Natural killer cell (primary cell): ENCODE measurements at regions not wholly inside any gene's neighbourhood (a gene's known extent, or its start where the extent isn't known, plus 50 kb on each side); places are given as distances from the start of the nearest gene placed in this dataset.

Experiments
- ATAC-seq, 3 donors: fragments of 150-1000 bp in 2 of 3; fragments of 200-7000 bp in 1 of 3; cut with Tn5 transposase; 1 replicate in 1 of 3; 2 replicates in 2 of 3; pipeline ENCODE4 v1.10.0; 2021; ENCODE audit warnings: mild to moderate bottlenecking in 2 of 3, moderate library complexity in 2 of 3
- DNase-seq, 2 donors: peaks; one replicate each; pipeline versions ENCODE4 v3.0.0 to v3.0.0-alpha.2; 2013 to 2021; ENCODE audit warnings: mixed read lengths in 1 of 2
- H3K27ac ChIP-seq: one replicate; pipeline ENCODE4 v1.5.1; 2013; ENCODE audit warnings: mild to moderate bottlenecking, low read length
- H3K27me3 ChIP-seq: one replicate; pipeline ENCODE4 v1.6.1; 2013; ENCODE audit warnings: low read length; ENCODE audit not compliant: control insufficient read depth, insufficient read depth
- H3K36me3 ChIP-seq: one replicate; pipeline ENCODE4 v1.6.1; 2013; ENCODE audit warnings: low read length; ENCODE audit not compliant: control insufficient read depth, insufficient read depth
- H3K4me1 ChIP-seq: one replicate; pipeline ENCODE4 v1.6.1; 2013; ENCODE audit warnings: low read length; ENCODE audit not compliant: control insufficient read depth, insufficient read depth
- H3K4me3 ChIP-seq: one replicate; pipeline ENCODE4 v1.5.1; 2013; ENCODE audit warnings: low read length
- H3K9me3 ChIP-seq: one replicate; pipeline ENCODE4 v1.6.1; 2013; ENCODE audit warnings: low read length; ENCODE audit not compliant: control insufficient read depth, insufficient read depth
- H3K27ac Mint-ChIP-seq, 2 donors: one replicate each; pipeline ENCODE4 v1.8.0; 2022; ENCODE audit warnings: mild to moderate bottlenecking in 2 of 2, mixed read lengths in 2 of 2, moderate library complexity in 1 of 2
- H3K27me3 Mint-ChIP-seq, 2 donors: one replicate each; pipeline ENCODE4 v1.8.0; 2022; ENCODE audit warnings: low read depth in 2 of 2, mixed read lengths in 2 of 2
- H3K36me3 Mint-ChIP-seq: one replicate; pipeline ENCODE4 v1.8.0; 2022; ENCODE audit warnings: mixed read lengths
- H3K4me1 Mint-ChIP-seq, 2 donors: one replicate each; pipeline ENCODE4 v1.8.0; 2022; ENCODE audit warnings: mixed read lengths in 2 of 2
- H3K4me3 Mint-ChIP-seq: one replicate; pipeline ENCODE4 v1.8.0; 2022; ENCODE audit warnings: mild to moderate bottlenecking, moderate library complexity, mixed read lengths
- H3K9me3 Mint-ChIP-seq, 2 donors: one replicate each; pipeline ENCODE4 v1.8.0; 2022; ENCODE audit warnings: mixed read lengths in 2 of 2
- CTCF ChIP-seq: fragments of 200-600 bp; IDR thresholded peaks from one replicate; pipeline ENCODE4 v1.8.0; 2022; ENCODE audit warnings: antibody characterized with exemption
- WGBS: methylation state at CpG from one replicate; pipeline ENCODE4 v1.1.7; 2013; ENCODE audit warnings: missing lambda C conversion rate; ENCODE audit not compliant: insufficient coverage; 5-methylcytosine and 5-hydroxymethylcytosine counted together
- intact Hi-C: fragments of 100-400 bp; cut with micrococcal nuclease; formaldehyde crosslinking; loops from one replicate; pipeline ENCODE4 v1.14.2; 2022

- Histone ChIP-seq H3K27ac (no peak overlapping the region), H3K4me3 (no peak overlapping the region), H3K36me3 (no peaks in the 10 kb centered on the region), H3K4me1 (no peaks in the 10 kb centered on the region), H3K9me3 (no peaks in the 10 kb centered on the region), H3K27me3 (no peaks in the 10 kb centered on the region)
- no peaks in the 10 kb centered on the region for H3K4me1 Mint-ChIP-seq
- no peak overlapping the region for H3K27ac Mint-ChIP-seq
- no peak for ATAC-seq
- 80% methylated on average over 5 of the region's 5 CpGs for WGBS
- TF ChIP-seq CTCF = no peak
- intact Hi-C loops = no loop called here
- no peak overlapping the region for H3K4me3 Mint-ChIP-seq
- H3K27me3 Mint-ChIP-seq = no peaks in the 10 kb centered on the region
- H3K36me3 Mint-ChIP-seq = no peaks in the 10 kb centered on the region
- DNase-seq = no peak
- peaks cover 0 to 3% of the 10 kb centered on the region in 2 donors for H3K9me3 Mint-ChIP-seq
Observed at GRCh38 chr4:143768007-143768591, 67.6 kb upstream of the FREM3 start.

GRCh38 chr4:143763587-143763986, 63.1 kb upstream of the FREM3 start:
- Mint-ChIP-seq H3K27ac (no peak overlapping the region), H3K4me3 (no peak overlapping the region), H3K4me1 (no peaks in the 10 kb centered on the region), H3K9me3 (peaks cover 0 to 3% of the 10 kb centered on the region in 2 donors), H3K36me3 (no peaks in the 10 kb centered on the region), H3K27me3 (no peaks in the 10 kb centered on the region)
- WGBS = 100% methylated on average over 1 of the region's 3 CpGs
- H3K36me3 ChIP-seq = no peaks in the 10 kb centered on the region
- no peak overlapping the region for H3K27ac ChIP-seq
- DNase-seq (no peak), ATAC-seq (no peak)
- H3K27me3 ChIP-seq = no peaks in the 10 kb centered on the region
- no peaks in the 10 kb centered on the region for H3K4me1 ChIP-seq
- intact Hi-C loops = no loop called here
- no peaks in the 10 kb centered on the region for H3K9me3 ChIP-seq
- no peak overlapping the region for H3K4me3 ChIP-seq
- TF ChIP-seq CTCF = no peak

- intact Hi-C loops = no loop called here
- H3K36me3 Mint-ChIP-seq = no peaks in the 10 kb centered on the region
- Histone ChIP-seq H3K36me3 (no peaks in the 10 kb centered on the region), H3K4me1 (no peaks in the 10 kb centered on the region), H3K27ac (no peak overlapping the region), H3K9me3 (no peaks in the 10 kb centered on the region), H3K27me3 (no peaks in the 10 kb centered on the region), H3K4me3 (no peak overlapping the region)
- no peak for TF ChIP-seq CTCF
- no peak for DNase-seq
- H3K27ac Mint-ChIP-seq = no peak overlapping the region
- H3K9me3 Mint-ChIP-seq = peaks cover 0 to 3% of the 10 kb centered on the region in 2 donors
- ATAC-seq = no peak
- H3K27me3 Mint-ChIP-seq = no peaks in the 10 kb centered on the region
- 100% methylated on average over 1 of the region's 2 CpGs for WGBS
- no peaks in the 10 kb centered on the region for H3K4me1 Mint-ChIP-seq
- no peak overlapping the region for H3K4me3 Mint-ChIP-seq
Observed at GRCh38 chr4:143762511-143762910, 62.0 kb upstream of the FREM3 start.
